ENCODE measurements at regions not wholly inside any gene's neighbourhood (a gene's known extent, or its start where the extent isn't known, plus 50 kb on each side); places are given as distances from the start of the nearest gene placed in this dataset.

DNA sequence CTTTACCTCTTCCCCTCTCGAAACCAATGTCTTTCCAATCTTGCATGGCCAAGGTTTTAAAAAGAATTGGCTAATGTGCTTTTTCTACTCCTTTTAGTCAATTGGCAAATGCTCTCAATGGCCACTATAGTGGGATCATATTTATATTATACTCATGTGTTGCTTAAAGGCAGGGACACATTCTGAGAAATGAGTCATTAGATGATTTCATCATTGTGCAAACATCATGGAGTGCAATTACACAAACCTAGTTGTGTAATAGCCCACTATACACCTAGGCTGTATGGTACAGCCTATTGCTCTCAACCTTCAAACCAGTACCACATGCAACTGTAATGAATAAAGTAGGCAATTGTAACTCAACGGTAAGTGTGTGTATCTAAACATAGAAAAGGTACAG lies 180.9 kb downstream of the HS3ST3A1 start:
- H2BK5ac ChIP-seq (ENCODE audit: low read depth, low read length), result no peak overlapping the region
- H4K5ac ChIP-seq (ENCODE audit: insufficient read length, low read depth, low read length), result no peak overlapping the region
- no peak overlapping the region for H3K4ac ChIP-seq (replicated peaks; ENCODE audit: insufficient read length, low read depth, low read length)
- H3K27me3 ChIP-seq (replicated peaks in 1 of 4; ENCODE audit: control insufficient read depth in 3 of 4, extremely low read depth in 1 of 4, insufficient read depth in 3 of 4, low read length in 3 of 4), result peaks cover 0 to 1% (median 0%) of the 10 kb centered on the region in 4 experiments; a peak in 1 of 7 replicates
- H2BK12ac ChIP-seq (ENCODE audit: low read depth, low read length), result no peak overlapping the region
- H2AFZ ChIP-seq (ENCODE audit: low read length), result no peak overlapping the region
- no peaks in the 10 kb centered on the region for H3K23me2 ChIP-seq (ENCODE audit: low read depth, low read length)
- H3K4me1 ChIP-seq (replicated peaks in 1 of 4; ENCODE audit: control insufficient read depth in 3 of 4, insufficient read depth in 4 of 4, low read length in 3 of 4), result no peaks in the 10 kb centered on the region
- H3K4me3 ChIP-seq (ENCODE audit: extremely low read depth in 1 of 4, insufficient read depth in 2 of 4, low read depth in 3 of 4, low read length in 4 of 4), result no peak overlapping the region
- 86% methylated on average over 2 of the region's 2 CpGs; no CpG with 5 or more reads in 1 of the 2 experiments for WGBS, 2 experiments (ENCODE audit: extremely low coverage in 1 of 2, insufficient coverage in 1 of 2, insufficient read length in 1 of 2, insufficient replicate concordance in 2 of 2, low coverage in 1 of 2, low lambda C conversion rate in 2 of 2, missing lambda C conversion rate in 1 of 2)
- H3K9me3 ChIP-seq (ENCODE audit: insufficient read depth in 2 of 2, low read depth in 1 of 2, low read length in 1 of 2), result no peaks in the 10 kb centered on the region
- no peak overlapping the region for H3K9ac ChIP-seq (replicated peaks in 1 of 4; ENCODE audit: extremely low read depth in 1 of 4, low read depth in 3 of 4, low read length in 3 of 4)
- no peaks in the 10 kb centered on the region for H4K20me1 ChIP-seq (replicated peaks in 1 of 2; ENCODE audit: control insufficient read depth in 1 of 2, insufficient read depth in 2 of 2, low read length in 2 of 2)
- FAIRE-seq (no peak), DNase-seq (ENCODE audit: low read depth in 1 of 2, low spot score in 2 of 2) (no peak)
- H4K8ac ChIP-seq (ENCODE audit: extremely low read depth, insufficient read depth, low read length), result no peak overlapping the region
- H3K23ac ChIP-seq (ENCODE audit: insufficient read length), result no peak overlapping the region
- H4K91ac ChIP-seq (replicated peaks; ENCODE audit: insufficient read length, low read length), result no peak overlapping the region
- no peaks in the 10 kb centered on the region for H3K79me2 ChIP-seq (ENCODE audit: control insufficient read depth in 1 of 2, insufficient read depth in 2 of 2, low read length in 2 of 2)
- no peak overlapping the region for H3K14ac ChIP-seq (ENCODE audit: insufficient read length)
- no peak overlapping the region for H3K18ac ChIP-seq (ENCODE audit: extremely low read depth, low read length)
- no peak overlapping the region for H2AK5ac ChIP-seq (ENCODE audit: low read depth, low read length)
- H2BK15ac ChIP-seq (ENCODE audit: low read length), result no peak overlapping the region
- no peaks in the 10 kb centered on the region for H3K36me3 ChIP-seq (ENCODE audit: control insufficient read depth in 2 of 4, insufficient read depth in 4 of 4, low read length in 3 of 4)
- ChIA-PET POLR2A (ENCODE audit: partially characterized antibody) (no interaction called here), CTCF (ENCODE audit: partially characterized antibody) (no interaction called here)
- no peak overlapping the region for H2BK120ac ChIP-seq (replicated peaks; ENCODE audit: low read depth, low read length)
- no peak overlapping the region for H3K27ac ChIP-seq (ENCODE audit: low read depth, low read length)
- H3K4me2 ChIP-seq (ENCODE audit: insufficient read depth in 1 of 2, low read depth in 2 of 2, low read length in 2 of 2), result no peak overlapping the region
- no peaks in the 10 kb centered on the region for H3K79me1 ChIP-seq (ENCODE audit: low read depth, low read length)
- no peak overlapping the region for H2BK20ac ChIP-seq (ENCODE audit: low read length)
- H3K56ac ChIP-seq (replicated peaks; ENCODE audit: insufficient read length, low read depth, low read length), result no peak overlapping the region
- TF ChIP-seq RXRA (IDR thresholded peaks at IDR 0.05; ENCODE audit: insufficient read depth, low read depth, low read length) (no peak), ZNF274 (IDR thresholded peaks at IDR 0.05; ENCODE audit: borderline replicate concordance, extremely low read depth, low read length) (no peak), POU5F1 (IDR thresholded peaks at IDR 0.05; ENCODE audit: low read depth, low read length) (no peak)
